Calu3 (cell line): ENCODE measurements at regions not wholly inside any gene's neighbourhood (a gene's known extent, or its start where the extent isn't known, plus 50 kb on each side); places are given as distances from the start of the nearest gene placed in this dataset.

Experiments
- BruUV-seq: library from RNA; stranded (reverse); fragments of 400-500 nt; replicated peaks from 2 replicates; lab custom pipeline; 2021; lab: Mats Ljungman, UMichigan
- CTCF ChIA-PET: fragments of 300-600 bp; sonication (Branson Sonifier 250); formaldehyde crosslinking; loops from one replicate; lab custom pipeline; 2022; ENCODE audit warnings: antibody characterized with exemption; lab: Charles Lee
- DNase-seq: peaks from one replicate; pipeline ENCODE4 v3.0.0; 2022
- H3K27ac Mint-ChIP-seq: one replicate; pipeline ENCODE4 v1.8.0; 2022; ENCODE audit warnings: mixed read lengths; ENCODE audit not compliant: unreplicated experiment
- H3K27me3 Mint-ChIP-seq: one replicate; pipeline ENCODE4 v1.8.0; 2022; ENCODE audit warnings: mixed read lengths; ENCODE audit not compliant: unreplicated experiment
- H3K36me3 Mint-ChIP-seq: one replicate; pipeline ENCODE4 v1.8.0; 2022; ENCODE audit warnings: mild to moderate bottlenecking, moderate library complexity, mixed read lengths; ENCODE audit not compliant: insufficient read depth, unreplicated experiment
- H3K4me1 Mint-ChIP-seq: one replicate; pipeline ENCODE4 v1.8.0; 2022; ENCODE audit warnings: mild to moderate bottlenecking, low read depth, mixed read lengths; ENCODE audit not compliant: unreplicated experiment
- H3K4me3 Mint-ChIP-seq: one replicate; pipeline ENCODE4 v1.8.0; 2022; ENCODE audit warnings: mild to moderate bottlenecking, low read depth, moderate library complexity, mixed read lengths; ENCODE audit not compliant: unreplicated experiment
- H3K9me3 Mint-ChIP-seq: one replicate; pipeline ENCODE4 v1.8.0; 2022; ENCODE audit warnings: low read depth, mixed read lengths; ENCODE audit not compliant: unreplicated experiment
- intact Hi-C: fragments of 100-400 bp; cut with micrococcal nuclease; formaldehyde crosslinking; loops from one replicate; pipeline ENCODE4 v1.10.0; 2022; ENCODE audit not compliant: unreplicated experiment
- TF ChIP-seq, protein P1 (sequence below): fragments of 200-600 bp; IDR thresholded peaks from one replicate; pipeline ENCODE4 v1.8.0; 2022; ENCODE audit warnings: antibody characterized with exemption; ENCODE audit not compliant: unreplicated experiment

DNA sequence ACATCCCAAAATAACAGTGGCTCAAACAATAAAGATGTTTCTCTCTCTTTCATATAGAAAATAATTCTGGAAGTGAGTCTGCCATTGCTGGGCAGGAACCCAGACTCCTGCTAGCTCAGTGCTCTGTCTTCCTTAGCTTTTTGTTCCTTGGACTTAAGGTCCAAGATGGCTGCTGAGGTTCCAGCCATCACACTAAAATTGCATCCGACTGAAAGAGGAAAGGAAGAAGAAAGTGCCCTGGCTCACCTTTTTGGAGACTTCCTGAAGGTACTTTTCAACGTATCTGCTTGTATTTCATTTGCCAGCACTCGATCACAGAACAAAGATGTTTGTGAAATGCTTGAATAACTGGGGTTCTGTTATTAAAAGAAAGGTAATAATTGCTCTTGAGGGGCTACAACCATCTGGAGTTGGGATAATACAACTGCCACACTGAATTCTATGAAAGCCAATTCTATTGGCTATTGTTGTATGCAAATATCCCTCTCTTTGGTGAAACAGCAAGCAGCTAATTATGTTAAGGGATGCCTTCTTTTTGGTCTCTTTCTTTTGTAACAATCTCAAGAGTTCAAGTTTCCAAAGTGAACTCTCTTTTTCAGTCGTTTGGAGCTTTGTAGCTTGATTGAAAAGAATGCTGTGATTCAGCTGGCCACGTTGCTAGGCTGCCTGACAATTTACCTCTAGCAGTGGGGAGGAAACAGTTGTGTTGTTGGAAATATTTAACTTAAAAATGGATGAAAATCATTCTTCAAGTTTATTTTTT, 83.9 kb downstream of the BAMBI start:
- no peaks in the 10 kb centered on the region for H3K36me3 Mint-ChIP-seq
- CTCF ChIA-PET, result interaction anchor here (0.7 kb wide), 1 partner anchor 91 kb away, joined by 6 read pairs; no protein-coding TSS in a partner anchor
- BruUV-seq, result no TSS peak
- no peak overlapping the region for H3K27ac Mint-ChIP-seq
- no peaks in the 10 kb centered on the region for H3K27me3 Mint-ChIP-seq
- H3K4me3 Mint-ChIP-seq, result no peak overlapping the region
- TF ChIP-seq, protein P1, sequence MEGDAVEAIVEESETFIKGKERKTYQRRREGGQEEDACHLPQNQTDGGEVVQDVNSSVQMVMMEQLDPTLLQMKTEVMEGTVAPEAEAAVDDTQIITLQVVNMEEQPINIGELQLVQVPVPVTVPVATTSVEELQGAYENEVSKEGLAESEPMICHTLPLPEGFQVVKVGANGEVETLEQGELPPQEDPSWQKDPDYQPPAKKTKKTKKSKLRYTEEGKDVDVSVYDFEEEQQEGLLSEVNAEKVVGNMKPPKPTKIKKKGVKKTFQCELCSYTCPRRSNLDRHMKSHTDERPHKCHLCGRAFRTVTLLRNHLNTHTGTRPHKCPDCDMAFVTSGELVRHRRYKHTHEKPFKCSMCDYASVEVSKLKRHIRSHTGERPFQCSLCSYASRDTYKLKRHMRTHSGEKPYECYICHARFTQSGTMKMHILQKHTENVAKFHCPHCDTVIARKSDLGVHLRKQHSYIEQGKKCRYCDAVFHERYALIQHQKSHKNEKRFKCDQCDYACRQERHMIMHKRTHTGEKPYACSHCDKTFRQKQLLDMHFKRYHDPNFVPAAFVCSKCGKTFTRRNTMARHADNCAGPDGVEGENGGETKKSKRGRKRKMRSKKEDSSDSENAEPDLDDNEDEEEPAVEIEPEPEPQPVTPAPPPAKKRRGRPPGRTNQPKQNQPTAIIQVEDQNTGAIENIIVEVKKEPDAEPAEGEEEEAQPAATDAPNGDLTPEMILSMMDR, result no peak
- H3K9me3 Mint-ChIP-seq, result no peaks in the 10 kb centered on the region
- intact Hi-C loops, result no loop called here
- H3K4me1 Mint-ChIP-seq, result no peaks in the 10 kb centered on the region
- DNase-seq, result no peak

DNA sequence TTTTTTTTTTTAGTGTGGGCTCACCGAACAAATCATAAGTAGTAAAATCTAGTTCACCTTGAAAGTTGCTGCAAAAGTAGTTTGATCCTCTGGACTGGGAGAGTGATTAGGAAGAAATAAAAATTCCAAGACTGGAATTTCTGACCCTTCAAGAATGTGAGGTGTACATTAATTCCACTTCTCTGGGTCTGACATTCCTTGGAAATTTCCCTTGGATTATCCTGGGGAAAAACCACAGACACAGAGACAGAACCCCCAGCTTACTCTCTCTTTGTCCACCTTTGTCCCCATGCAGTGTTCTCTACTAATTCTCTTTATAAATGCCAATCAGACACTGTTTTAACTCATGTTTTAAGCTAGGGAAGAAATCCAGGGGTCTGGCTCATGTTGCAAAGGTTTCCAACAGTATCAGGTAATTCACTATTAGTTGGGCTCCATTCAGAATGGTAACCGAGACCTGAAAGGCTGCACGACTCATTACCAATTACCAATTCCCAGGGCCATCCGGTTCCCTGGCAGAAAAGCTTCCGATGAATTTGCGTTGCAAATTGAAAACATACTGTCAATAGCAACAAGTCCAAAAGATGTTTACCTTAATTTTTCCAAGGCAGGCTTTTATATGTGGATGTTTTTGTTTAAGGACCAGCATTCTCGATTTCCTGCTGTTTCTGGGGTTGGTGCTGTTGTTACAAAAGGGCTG, 86.3 kb downstream of the BAMBI start:
- no peaks in the 10 kb centered on the region for H3K4me1 Mint-ChIP-seq
- intact Hi-C loops, result no loop called here
- no peak overlapping the region for H3K4me3 Mint-ChIP-seq
- no TSS peak for BruUV-seq
- DNase-seq, result no peak
- no peaks in the 10 kb centered on the region for H3K36me3 Mint-ChIP-seq
- no peaks in the 10 kb centered on the region for H3K27me3 Mint-ChIP-seq
- H3K27ac Mint-ChIP-seq, result no peak overlapping the region
- CTCF ChIA-PET, result no interaction called here
- TF ChIP-seq, protein P1, result no peak
- no peaks in the 10 kb centered on the region for H3K9me3 Mint-ChIP-seq

DNA sequence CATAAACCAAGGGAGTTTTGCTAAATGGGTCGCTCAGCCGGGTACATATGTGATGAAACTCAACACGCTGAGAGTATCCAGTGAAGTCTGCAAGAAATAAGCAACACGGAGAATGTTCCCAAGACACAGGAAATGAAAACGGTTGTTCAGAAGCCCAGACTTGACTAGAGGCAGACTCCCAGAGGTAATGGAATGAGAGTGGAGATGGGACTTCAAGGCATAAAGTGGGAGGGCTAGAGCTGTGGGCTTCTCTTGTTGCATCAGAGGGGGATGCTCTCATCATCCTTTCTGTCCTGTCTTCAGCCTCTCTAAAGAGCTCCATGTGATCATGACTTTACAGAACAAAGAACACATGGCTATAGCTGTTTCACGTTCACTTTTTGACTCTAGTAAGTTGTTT, 88.3 kb downstream of the BAMBI start:
- peaks cover 9% of the 10 kb centered on the region for H3K4me1 Mint-ChIP-seq
- H3K4me3 Mint-ChIP-seq, result no peak overlapping the region
- no peaks in the 10 kb centered on the region for H3K27me3 Mint-ChIP-seq
- DNase-seq, result no peak
- TF ChIP-seq, protein P1, result no peak
- intact Hi-C loops, result no loop called here
- no peak overlapping the region for H3K27ac Mint-ChIP-seq
- no TSS peak for BruUV-seq
- H3K9me3 Mint-ChIP-seq, result no peaks in the 10 kb centered on the region
- no peaks in the 10 kb centered on the region for H3K36me3 Mint-ChIP-seq
- CTCF ChIA-PET, result interaction anchor here (0.6 kb wide), 1 partner anchor 75 kb away, joined by 4 read pairs; no protein-coding TSS in a partner anchor

DNA sequence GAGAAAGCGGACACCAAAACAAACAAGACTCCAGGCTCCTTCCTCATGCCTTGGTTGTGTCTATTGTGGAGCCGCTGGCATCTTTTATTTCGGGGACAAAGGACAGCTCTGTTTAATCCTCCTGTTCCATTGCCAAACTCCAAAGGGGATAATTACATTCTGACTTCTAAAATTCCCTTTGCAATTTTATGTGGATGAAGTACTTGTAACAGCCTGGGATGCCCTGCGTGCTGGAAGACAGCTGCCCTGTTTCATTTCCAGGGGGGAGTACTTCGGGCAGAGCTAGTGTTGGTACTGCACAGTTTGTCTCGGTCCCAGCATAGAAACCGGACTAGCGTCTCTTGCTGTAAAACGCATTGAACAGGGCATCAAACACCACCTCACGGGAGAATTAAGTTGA, 90.9 kb downstream of the BAMBI start:
- no peak overlapping the region for H3K27ac Mint-ChIP-seq
- no peak for DNase-seq
- intact Hi-C loops, result no loop called here
- H3K9me3 Mint-ChIP-seq, result no peaks in the 10 kb centered on the region
- no peaks in the 10 kb centered on the region for H3K27me3 Mint-ChIP-seq
- no TSS peak for BruUV-seq
- H3K4me1 Mint-ChIP-seq, result peaks cover 9% of the 10 kb centered on the region
- TF ChIP-seq, protein P1, result no peak
- CTCF ChIA-PET, result interaction anchor here (1.2 kb wide), 1 partner anchor 46 kb away, joined by 4 read pairs; no protein-coding TSS in a partner anchor
- no peaks in the 10 kb centered on the region for H3K36me3 Mint-ChIP-seq
- H3K4me3 Mint-ChIP-seq, result no peak overlapping the region
